K562 (cell line): ENCODE measurements at regions not wholly inside any gene's neighbourhood (a gene's known extent, or its start where the extent isn't known, plus 50 kb on each side); places are given as distances from the start of the nearest gene placed in this dataset.

Source experiments
- BHLHE40 ChIP-seq: IDR thresholded peaks from 2 replicates; pipeline ENCODE4 v1.6.1; 2011; ENCODE audit warnings: low read length, improper control_type of control experiment
- CHD2 ChIP-seq: IDR thresholded peaks from 2 replicates; pipeline ENCODE4 v1.6.1; 2011; ENCODE audit warnings: low read depth, low read length
- DPF2 ChIP-seq: fragments of 450-650 bp; IDR thresholded peaks from 2 replicates; pipeline ENCODE4 v1.6.1; 2016
- GABPA ChIP-seq: fragments of 200-800 bp; sonication (Bioruptor generic); conservative IDR thresholded peaks from 2 replicates; pipeline ENCODE4 v1.6.1; 2016; ENCODE audit warnings: low read depth, missing genetic modification characterization, missing compliant biosample characterization
- HDAC3 ChIP-seq: fragments of 450-650 bp; IDR thresholded peaks from 2 replicates; pipeline ENCODE4 v1.6.1; 2018; ENCODE audit warnings: borderline replicate concordance, mild to moderate bottlenecking, moderate library complexity; ENCODE audit not compliant: partially characterized antibody
- KAT7 ChIP-seq: sonication (generic); formaldehyde crosslinking; IDR thresholded peaks from 2 replicates; pipeline ENCODE4 v1.8.0; 2022; ENCODE audit warnings: missing genetic modification reagents, mild to moderate bottlenecking, borderline replicate concordance
- POLR2AphosphoS5 ChIP-seq: IDR thresholded peaks from 2 replicates; pipeline ENCODE4 v1.6.1; 2011; ENCODE audit warnings: mild to moderate bottlenecking, low read depth, low read length, moderate library complexity; ENCODE audit not compliant: control insufficient read depth, insufficient read depth
- POLR3A ChIP-seq: IDR thresholded peaks from 2 replicates; pipeline ENCODE4 v1.6.1; 2011; ENCODE audit warnings: borderline replicate concordance, mild to moderate bottlenecking, moderate library complexity; ENCODE audit not compliant: insufficient read length, insufficient read depth; ENCODE audit errors: extremely low read depth
- RAD21 ChIP-seq, 2 experiments: fragments of 250-450 bp in 1 of 2; fragments of 450-650 bp in 1 of 2; sonication (Bioruptor Pico) in 1 of 2; formaldehyde crosslinking in 1 of 2; IDR thresholded peaks in 1 of 2; conservative IDR thresholded peaks in 1 of 2; 2 replicates each; pipeline versions ENCODE4 v1.4.0 to v1.8.0; 2020 to 2022; ENCODE audit warnings: mild to moderate bottlenecking in 2 of 2, moderate library complexity in 1 of 2
- SIX5 ChIP-seq, 2 experiments: IDR thresholded peaks; 2 replicates each; pipeline ENCODE4 v1.6.1; 2011; ENCODE audit warnings: low read length in 2 of 2, borderline replicate concordance in 1 of 2, low read depth in 1 of 2, mild to moderate bottlenecking in 1 of 2, moderate library complexity in 1 of 2; ENCODE audit not compliant: insufficient read depth in 1 of 2
- TBP ChIP-seq: optimal IDR thresholded peaks from 2 replicates; pipeline ENCODE3; 2011; ENCODE audit warnings: low read depth, low read length, improper control_type of control experiment
- TF ChIP-seq, protein P1 (sequence below), 3 experiments: IDR thresholded peaks in 2 of 3; conservative IDR thresholded peaks in 1 of 3; 2 replicates each; pipeline ENCODE4 v1.5.1; 2011 to 2012; ENCODE audit warnings: low read length in 3 of 3, mild to moderate bottlenecking in 3 of 3, control low read depth in 2 of 3, improper control_type of control experiment in 1 of 3, inconsistent platforms in 1 of 3, low read depth in 1 of 3, mixed read lengths in 1 of 3, moderate library complexity in 1 of 3; ENCODE audit not compliant: insufficient read depth in 2 of 3
- TF ChIP-seq, protein P2 (sequence below): fragments of 250-450 bp; sonication (Bioruptor Pico); IDR thresholded peaks from 2 replicates; pipeline ENCODE4 v1.9.0; 2021; ENCODE audit warnings: mild to moderate bottlenecking, inconsistent platforms
- TF ChIP-seq, protein P3 (sequence below), 2 experiments: fragments of 450-650 bp; IDR thresholded peaks; 2 replicates each; pipeline ENCODE4 v1.6.1; 2016; ENCODE audit warnings: mild to moderate bottlenecking in 2 of 2, borderline replicate concordance in 1 of 2, low read depth in 1 of 2, moderate library complexity in 1 of 2

DNA sequence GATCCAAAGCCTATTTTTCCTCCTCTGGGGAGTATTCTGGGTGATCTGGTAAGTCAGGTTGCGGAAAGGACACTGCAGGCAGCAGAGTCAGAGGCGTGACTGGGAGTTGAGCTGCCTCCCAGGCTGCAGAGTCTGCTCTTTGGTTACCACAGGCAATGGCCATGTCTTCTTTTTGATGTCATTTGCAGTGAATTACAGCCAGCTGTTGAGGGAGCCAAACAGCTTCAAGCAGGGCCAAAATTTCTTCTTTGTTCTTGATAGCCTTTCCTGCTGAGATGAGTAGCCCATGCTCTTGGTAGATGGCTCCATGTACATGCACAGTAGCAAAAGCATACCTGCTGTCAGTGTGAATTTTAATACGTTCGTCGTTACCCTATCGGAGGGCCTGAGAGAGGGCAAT is 116.6 kb upstream of the PZP start:
- TF ChIP-seq BHLHE40 (no peak), SIX5 (IDR thresholded peaks at IDR 0.05; ENCODE audit: borderline replicate concordance in 1 of 2, insufficient read depth in 1 of 2, low read depth in 1 of 2, low read length in 2 of 2) (no peak), DPF2 (no peak), POLR2AphosphoS5 (no peak), CHD2 (no peak), RAD21 (CRISPR knock-in tag; conservative IDR thresholded peaks at IDR 0.05 in 1 of 2, IDR thresholded peaks at IDR 0.05 in 1 of 2) (no peak), POLR3A (no peak), HDAC3 (no peak), GABPA (tag) (no peak), KAT7 (CRISPR knock-in tag) (no peak), TBP (no peak)
- TF ChIP-seq, protein P1, sequence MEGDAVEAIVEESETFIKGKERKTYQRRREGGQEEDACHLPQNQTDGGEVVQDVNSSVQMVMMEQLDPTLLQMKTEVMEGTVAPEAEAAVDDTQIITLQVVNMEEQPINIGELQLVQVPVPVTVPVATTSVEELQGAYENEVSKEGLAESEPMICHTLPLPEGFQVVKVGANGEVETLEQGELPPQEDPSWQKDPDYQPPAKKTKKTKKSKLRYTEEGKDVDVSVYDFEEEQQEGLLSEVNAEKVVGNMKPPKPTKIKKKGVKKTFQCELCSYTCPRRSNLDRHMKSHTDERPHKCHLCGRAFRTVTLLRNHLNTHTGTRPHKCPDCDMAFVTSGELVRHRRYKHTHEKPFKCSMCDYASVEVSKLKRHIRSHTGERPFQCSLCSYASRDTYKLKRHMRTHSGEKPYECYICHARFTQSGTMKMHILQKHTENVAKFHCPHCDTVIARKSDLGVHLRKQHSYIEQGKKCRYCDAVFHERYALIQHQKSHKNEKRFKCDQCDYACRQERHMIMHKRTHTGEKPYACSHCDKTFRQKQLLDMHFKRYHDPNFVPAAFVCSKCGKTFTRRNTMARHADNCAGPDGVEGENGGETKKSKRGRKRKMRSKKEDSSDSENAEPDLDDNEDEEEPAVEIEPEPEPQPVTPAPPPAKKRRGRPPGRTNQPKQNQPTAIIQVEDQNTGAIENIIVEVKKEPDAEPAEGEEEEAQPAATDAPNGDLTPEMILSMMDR (IDR thresholded peaks at IDR 0.05 in 2 of 3, conservative IDR thresholded peaks at IDR 0.05 in 1 of 3; ENCODE audit: insufficient read depth in 2 of 3, low read depth in 1 of 3, low read length in 3 of 3) = no peak
- TF ChIP-seq, protein P2, sequence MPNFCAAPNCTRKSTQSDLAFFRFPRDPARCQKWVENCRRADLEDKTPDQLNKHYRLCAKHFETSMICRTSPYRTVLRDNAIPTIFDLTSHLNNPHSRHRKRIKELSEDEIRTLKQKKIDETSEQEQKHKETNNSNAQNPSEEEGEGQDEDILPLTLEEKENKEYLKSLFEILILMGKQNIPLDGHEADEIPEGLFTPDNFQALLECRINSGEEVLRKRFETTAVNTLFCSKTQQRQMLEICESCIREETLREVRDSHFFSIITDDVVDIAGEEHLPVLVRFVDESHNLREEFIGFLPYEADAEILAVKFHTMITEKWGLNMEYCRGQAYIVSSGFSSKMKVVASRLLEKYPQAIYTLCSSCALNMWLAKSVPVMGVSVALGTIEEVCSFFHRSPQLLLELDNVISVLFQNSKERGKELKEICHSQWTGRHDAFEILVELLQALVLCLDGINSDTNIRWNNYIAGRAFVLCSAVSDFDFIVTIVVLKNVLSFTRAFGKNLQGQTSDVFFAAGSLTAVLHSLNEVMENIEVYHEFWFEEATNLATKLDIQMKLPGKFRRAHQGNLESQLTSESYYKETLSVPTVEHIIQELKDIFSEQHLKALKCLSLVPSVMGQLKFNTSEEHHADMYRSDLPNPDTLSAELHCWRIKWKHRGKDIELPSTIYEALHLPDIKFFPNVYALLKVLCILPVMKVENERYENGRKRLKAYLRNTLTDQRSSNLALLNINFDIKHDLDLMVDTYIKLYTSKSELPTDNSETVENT = no peak
- TF ChIP-seq, protein P3, sequence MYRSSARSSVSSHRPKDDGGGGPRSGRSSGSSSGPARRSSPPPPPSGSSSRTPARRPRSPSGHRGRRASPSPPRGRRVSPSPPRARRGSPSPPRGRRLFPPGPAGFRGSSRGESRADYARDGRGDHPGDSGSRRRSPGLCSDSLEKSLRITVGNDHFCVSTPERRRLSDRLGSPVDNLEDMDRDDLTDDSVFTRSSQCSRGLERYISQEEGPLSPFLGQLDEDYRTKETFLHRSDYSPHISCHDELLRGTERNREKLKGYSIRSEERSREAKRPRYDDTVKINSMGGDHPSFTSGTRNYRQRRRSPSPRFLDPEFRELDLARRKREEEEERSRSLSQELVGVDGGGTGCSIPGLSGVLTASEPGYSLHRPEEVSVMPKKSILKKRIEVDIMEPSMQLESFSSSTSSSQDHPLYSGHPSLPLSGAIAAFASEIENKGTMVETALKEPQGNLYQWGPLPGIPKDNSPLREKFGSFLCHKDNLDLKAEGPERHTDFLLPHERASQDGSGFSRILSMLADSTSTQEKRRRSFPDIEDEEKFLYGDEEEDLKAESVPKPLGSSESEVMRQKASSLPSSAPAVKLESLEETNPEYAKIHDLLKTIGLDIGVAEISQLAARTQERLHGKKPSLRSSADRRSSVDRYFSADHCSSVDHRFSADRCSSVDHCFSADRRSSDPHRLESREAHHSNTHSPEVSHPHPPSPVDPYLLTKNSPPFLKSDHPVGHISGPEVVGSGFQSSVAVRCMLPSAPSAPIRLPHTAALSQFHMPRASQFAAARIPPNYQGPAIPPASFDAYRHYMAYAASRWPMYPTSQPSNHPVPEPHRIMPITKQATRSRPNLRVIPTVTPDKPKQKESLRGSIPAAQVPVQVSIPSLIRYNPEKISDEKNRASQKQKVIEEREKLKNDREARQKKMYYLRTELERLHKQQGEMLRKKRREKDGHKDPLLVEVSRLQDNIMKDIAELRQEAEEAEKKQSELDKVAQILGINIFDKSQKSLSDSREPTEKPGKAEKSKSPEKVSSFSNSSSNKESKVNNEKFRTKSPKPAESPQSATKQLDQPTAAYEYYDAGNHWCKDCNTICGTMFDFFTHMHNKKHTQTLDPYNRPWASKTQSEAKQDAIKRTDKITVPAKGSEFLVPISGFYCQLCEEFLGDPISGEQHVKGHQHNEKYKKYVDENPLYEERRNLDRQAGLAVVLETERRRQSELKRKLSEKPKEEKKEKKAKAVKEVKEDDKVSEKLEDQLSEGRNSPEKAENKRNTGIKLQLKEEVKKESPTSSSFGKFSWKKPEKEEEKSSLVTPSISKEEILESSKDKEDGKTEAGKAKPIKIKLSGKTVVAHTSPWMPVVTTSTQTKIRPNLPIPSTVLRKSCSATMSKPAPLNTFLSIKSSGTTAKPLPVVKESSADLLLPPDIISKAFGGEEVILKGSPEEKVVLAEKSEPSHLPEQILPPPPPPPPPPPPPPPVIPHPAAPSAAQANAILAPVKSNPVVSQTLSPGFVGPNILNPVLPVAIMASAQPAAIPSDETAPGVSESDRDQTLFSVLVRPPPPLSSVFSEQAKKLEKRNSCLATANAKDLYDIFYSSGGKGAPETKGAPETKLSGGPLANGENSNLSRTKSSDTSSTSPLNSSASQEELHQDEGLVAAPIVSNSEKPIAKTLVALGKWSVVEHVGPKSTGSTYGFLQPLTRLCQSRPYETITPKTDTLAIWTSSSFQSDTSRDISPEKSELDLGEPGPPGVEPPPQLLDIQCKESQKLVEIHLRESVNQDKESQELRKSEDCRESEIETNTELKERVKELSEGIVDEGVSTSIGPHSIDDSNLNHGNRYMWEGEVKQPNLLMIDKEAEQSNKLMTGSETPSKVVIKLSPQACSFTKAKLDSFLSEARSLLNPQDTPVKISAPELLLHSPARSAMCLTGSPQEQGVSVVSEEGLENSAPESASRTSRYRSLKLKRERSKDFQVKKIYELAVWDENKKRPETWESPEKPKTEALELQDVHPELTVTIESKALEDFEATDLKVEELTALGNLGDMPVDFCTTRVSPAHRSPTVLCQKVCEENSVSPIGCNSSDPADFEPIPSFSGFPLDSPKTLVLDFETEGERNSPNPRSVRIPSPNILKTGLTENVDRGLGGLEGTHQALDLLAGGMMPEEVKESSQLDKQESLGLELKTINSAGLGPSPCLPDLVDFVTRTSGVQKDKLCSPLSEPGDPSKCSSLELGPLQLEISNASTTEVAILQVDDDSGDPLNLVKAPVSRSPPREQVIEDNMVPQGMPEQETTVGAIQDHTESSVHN (IDR thresholded peaks at IDR 0.05; ENCODE audit: borderline replicate concordance in 1 of 2, low read depth in 1 of 2) = no peak
